Ascending aorta (tissue), 2 donors: ENCODE measurements at regions not wholly inside any gene's neighbourhood (a gene's known extent, or its start where the extent isn't known, plus 50 kb on each side); places are given as distances from the start of the nearest gene placed in this dataset.

ENCODE experiments used
- DNase-seq, 2 donors: peaks; one replicate each; pipeline ENCODE4 v3.0.0-alpha.2; 2019; ENCODE audit warnings: low spot score in 2 of 2
- H3K27ac ChIP-seq, 2 donors: fragments of 200-600 bp; sonication (generic); one replicate each; pipeline ENCODE4 v1.5.1; 2016 to 2017; ENCODE audit warnings: mild to moderate bottlenecking in 1 of 2
- H3K27me3 ChIP-seq: fragments of 200-600 bp; sonication (generic); one replicate; pipeline ENCODE4 v1.5.1; 2017
- H3K36me3 ChIP-seq, 2 donors: fragments of 200-600 bp; sonication (generic); one replicate each; pipeline ENCODE4 v1.5.1; 2016
- H3K4me1 ChIP-seq, 2 donors: fragments of 200-600 bp; sonication (generic); one replicate each; pipeline ENCODE4 v1.5.1; 2016 to 2017; ENCODE audit warnings: mild to moderate bottlenecking in 1 of 2
- H3K4me3 ChIP-seq, 2 donors: fragments of 200-600 bp; sonication (generic); one replicate each; pipeline ENCODE4 v1.5.1; 2016 to 2017; ENCODE audit warnings: mild to moderate bottlenecking in 1 of 2
- H3K9me3 ChIP-seq, 2 donors: fragments of 200-600 bp; sonication (generic); one replicate each; pipeline ENCODE4 v1.5.1; 2016
- intact Hi-C: fragments of 100-400 bp; cut with DNase I; formaldehyde crosslinking; loops from one replicate; pipeline ENCODE4 v1.15.1; 2023
- TF ChIP-seq, protein P1 (sequence below), 3 experiments: fragments of 200-600 bp in 2 of 3; fragments of 450-650 bp in 1 of 3; sonication (generic) in 2 of 3; IDR thresholded peaks; one replicate each; pipeline ENCODE4 v1.5.1; 2016 to 2019; ENCODE audit warnings: antibody characterized with exemption in 3 of 3, mild to moderate bottlenecking in 1 of 3, moderate library complexity in 1 of 3

- Histone ChIP-seq H3K36me3 (no peaks in the 10 kb centered on the region), H3K27ac (peak overlapping the region; percentile 72 to 77), H3K4me1 (peaks cover 0 to 12% of the 10 kb centered on the region in 2 donors), H3K4me3 (no peak overlapping the region), H3K27me3 (no peaks in the 10 kb centered on the region), H3K9me3 (peaks cover 0 to 4% of the 10 kb centered on the region in 2 donors)
- DNase-seq, result no peak
- TF ChIP-seq, protein P1, sequence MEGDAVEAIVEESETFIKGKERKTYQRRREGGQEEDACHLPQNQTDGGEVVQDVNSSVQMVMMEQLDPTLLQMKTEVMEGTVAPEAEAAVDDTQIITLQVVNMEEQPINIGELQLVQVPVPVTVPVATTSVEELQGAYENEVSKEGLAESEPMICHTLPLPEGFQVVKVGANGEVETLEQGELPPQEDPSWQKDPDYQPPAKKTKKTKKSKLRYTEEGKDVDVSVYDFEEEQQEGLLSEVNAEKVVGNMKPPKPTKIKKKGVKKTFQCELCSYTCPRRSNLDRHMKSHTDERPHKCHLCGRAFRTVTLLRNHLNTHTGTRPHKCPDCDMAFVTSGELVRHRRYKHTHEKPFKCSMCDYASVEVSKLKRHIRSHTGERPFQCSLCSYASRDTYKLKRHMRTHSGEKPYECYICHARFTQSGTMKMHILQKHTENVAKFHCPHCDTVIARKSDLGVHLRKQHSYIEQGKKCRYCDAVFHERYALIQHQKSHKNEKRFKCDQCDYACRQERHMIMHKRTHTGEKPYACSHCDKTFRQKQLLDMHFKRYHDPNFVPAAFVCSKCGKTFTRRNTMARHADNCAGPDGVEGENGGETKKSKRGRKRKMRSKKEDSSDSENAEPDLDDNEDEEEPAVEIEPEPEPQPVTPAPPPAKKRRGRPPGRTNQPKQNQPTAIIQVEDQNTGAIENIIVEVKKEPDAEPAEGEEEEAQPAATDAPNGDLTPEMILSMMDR (IDR thresholded peaks at IDR 0.05), result no peak
- intact Hi-C loops, result loop anchor here (10.0 kb wide), 1 partner anchor 579 kb away; the partner anchor contains the start of gene GRIA2
Measured at GRCh38 chr4:157803845-157804521, 368.8 kb downstream of the GASK1B start.

DNA sequence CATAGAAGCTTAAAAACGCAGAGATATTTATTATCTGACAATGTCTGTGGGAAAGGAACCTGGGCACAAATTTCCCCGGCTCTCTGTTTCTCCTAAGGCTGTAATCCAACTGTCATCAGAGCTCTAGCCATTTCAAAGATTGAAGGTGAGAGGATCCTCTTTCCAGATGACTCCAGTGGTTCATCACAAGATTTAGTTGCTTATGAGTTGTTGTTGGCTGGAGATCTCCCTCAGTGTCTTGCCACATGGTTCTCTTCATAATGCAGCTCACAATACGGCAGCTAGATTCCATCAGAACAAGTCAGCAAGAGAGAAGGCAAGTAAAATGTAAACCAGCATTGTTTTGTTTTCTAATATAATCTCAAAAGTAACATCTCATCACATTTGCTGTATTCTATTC, 369.4 kb downstream of the GASK1B start:
- Histone ChIP-seq H3K27me3 (no peaks in the 10 kb centered on the region), H3K27ac (peak overlapping the region; percentile 72 to 77), H3K36me3 (no peaks in the 10 kb centered on the region), H3K9me3 (peaks cover 0 to 4% of the 10 kb centered on the region in 2 donors), H3K4me3 (no peak overlapping the region), H3K4me1 (peaks cover 0 to 12% of the 10 kb centered on the region in 2 donors)
- TF ChIP-seq, protein P1 (IDR thresholded peaks at IDR 0.05), result no peak
- no peak for DNase-seq
- intact Hi-C loops, result loop anchor here (10.0 kb wide), 1 partner anchor 579 kb away; the partner anchor contains the start of gene GRIA2

DNA sequence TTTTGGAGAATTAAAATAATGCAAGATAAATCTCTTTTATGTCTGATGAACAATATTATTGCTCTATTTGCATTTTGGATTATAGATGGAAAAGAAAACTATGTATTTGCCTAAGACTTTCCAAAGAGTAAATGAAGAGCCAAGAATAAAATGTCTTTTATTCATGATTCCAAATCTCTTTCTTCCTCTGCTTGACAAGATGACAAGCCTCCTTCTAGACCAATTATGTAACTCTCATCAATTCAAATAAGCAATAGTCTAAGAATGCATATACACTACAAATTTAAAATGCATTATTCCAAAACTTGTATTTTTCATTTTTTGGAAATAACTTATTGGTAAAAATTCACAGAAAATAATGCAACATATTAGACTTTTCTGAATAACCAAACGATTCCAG, 377.3 kb downstream of the GASK1B start:
- H3K4me1 ChIP-seq, result peaks cover 0 to 5% of the 10 kb centered on the region in 2 donors
- H3K36me3 ChIP-seq, result no peaks in the 10 kb centered on the region
- no peak overlapping the region for H3K4me3 ChIP-seq
- DNase-seq, result no peak
- intact Hi-C loops, result no loop called here
- TF ChIP-seq, protein P1 (IDR thresholded peaks at IDR 0.05), result no peak
- no peaks in the 10 kb centered on the region for H3K9me3 ChIP-seq
- no peaks in the 10 kb centered on the region for H3K27me3 ChIP-seq
- no peak overlapping the region for H3K27ac ChIP-seq

- intact Hi-C loops, result no loop called here
- DNase-seq, result no peak
- peaks cover 0 to 5% of the 10 kb centered on the region in 2 donors for H3K4me1 ChIP-seq
- no peaks in the 10 kb centered on the region for H3K9me3 ChIP-seq
- H3K27ac ChIP-seq, result peak overlapping the region in 1 of 2 donors; percentile 23
- no peak overlapping the region for H3K4me3 ChIP-seq
- no peaks in the 10 kb centered on the region for H3K27me3 ChIP-seq
- TF ChIP-seq, protein P1 (IDR thresholded peaks at IDR 0.05), result no peak
- no peaks in the 10 kb centered on the region for H3K36me3 ChIP-seq
Measured at GRCh38 chr4:157792716-157793115, 380.1 kb downstream of the GASK1B start.

GRCh38 chr4:157791236-157791635, 381.6 kb downstream of the GASK1B start:
- Histone ChIP-seq H3K4me1 (peaks cover 0 to 5% of the 10 kb centered on the region in 2 donors), H3K4me3 (no peak overlapping the region), H3K27ac (no peak overlapping the region), H3K36me3 (no peaks in the 10 kb centered on the region), H3K27me3 (no peaks in the 10 kb centered on the region), H3K9me3 (no peaks in the 10 kb centered on the region)
- DNase-seq, result no peak
- intact Hi-C loops, result no loop called here
- TF ChIP-seq, protein P1 (IDR thresholded peaks at IDR 0.05), result no peak
